GM18870 (cell line): ENCODE measurements at regions not wholly inside any gene's neighbourhood (a gene's known extent, or its start where the extent isn't known, plus 50 kb on each side); places are given as distances from the start of the nearest gene placed in this dataset.

Experiments used
- ATAC-seq: cut with Tn5 transposase; IDR thresholded peaks from one replicate; pipeline ENCODE4 v1.9.1; 2021; ENCODE audit warnings: moderate library complexity; ENCODE audit not compliant: unreplicated experiment

DNA sequence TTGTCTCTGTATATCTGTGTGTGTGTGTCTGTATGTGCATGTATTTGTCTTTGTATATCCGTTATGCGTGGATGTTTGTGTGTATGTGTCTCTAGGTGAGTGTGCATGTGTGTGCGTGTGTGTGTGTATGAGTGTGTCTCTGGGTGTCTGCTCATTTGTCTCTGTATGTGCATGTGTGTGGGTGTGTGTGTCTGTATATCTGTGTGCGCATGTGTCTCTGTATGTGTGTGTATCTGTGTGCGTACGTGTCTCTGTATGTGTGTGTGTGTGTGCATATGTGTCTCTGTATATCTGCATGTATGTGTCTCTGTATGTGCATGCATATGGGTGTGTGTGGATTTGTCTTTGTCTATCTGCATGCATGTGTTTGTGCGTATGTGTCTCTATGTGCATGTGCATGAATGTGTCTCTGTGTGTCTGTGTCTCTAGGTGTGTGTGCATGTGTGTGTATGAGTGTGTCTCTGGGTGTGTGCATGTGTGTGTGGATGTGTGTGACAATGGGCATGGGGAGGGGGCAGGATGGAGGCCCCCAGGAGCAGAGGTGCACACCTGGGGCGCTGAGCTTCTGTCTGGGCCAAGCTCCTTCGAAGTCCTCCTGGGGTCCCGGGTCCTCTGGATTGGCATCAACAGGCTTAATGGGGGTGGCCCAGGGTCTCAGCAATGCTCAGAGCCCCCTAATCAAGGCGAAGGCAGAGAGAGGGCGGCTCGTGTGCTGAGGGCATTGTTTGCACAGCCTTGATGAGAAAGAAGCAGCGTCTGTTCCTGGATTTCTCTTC lies 373.4 kb upstream of the IRX4 start:
- no peak for ATAC-seq

DNA sequence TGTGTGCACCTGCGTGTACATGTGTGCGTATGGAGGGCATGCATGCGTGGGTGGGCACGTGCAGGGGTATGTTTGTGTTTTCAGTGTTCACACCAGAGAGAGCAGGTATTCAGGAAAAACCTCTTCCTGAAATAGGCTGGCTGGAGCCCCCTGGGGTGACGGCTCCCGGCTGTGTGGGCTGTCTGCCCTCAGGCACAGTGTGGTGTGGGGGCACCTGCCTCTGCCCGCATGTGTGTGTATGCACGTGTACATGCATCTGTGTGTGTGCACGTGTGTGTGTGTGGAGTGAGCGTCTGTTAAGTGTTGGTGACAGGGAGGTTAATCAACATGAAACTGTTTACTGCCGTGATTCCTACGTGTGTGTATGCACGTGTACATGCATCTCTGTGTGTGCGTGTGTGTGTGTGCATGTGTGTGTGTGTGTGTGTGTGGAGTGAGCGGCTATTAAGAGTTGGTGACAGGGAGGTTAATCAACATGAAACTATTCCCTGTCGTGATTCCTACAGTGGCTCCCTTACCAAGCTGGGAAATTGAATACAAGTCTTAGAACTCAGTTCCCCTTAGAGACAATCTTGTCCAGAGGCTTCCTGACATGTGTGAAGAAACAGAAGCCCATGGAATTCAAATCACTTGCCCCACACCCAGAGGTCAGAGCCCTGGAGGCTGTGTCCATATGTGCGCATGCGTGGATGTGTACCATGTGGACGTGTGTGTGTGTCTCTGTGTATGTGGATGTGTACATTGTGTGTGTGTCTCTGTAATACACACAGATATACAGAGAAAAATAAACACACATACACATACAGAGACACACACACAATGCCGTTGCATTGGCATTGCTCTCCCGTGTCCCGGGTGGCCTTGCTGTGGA lies 372.4 kb upstream of the IRX4 start:
- no peak for ATAC-seq

DNA sequence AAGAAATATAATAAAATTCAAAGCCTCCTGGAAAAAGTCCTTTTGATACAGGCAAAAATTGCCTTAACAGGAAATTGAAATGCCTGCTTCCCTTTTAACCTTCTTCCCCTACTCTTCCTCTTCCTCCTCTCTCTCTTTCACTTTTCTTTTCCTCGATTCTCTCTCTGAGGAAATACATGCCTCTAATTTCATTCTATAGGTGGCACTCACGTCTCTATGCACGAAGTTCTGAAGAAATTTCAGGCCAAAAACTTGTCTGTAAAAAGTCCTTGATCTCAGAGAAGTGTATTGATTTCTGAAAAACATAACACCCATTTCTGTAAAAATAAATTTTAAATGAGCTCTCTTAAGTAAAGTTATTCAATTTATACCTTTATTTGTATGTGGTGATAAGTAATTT lies 371.7 kb upstream of the IRX4 start:
- no peak for ATAC-seq

DNA sequence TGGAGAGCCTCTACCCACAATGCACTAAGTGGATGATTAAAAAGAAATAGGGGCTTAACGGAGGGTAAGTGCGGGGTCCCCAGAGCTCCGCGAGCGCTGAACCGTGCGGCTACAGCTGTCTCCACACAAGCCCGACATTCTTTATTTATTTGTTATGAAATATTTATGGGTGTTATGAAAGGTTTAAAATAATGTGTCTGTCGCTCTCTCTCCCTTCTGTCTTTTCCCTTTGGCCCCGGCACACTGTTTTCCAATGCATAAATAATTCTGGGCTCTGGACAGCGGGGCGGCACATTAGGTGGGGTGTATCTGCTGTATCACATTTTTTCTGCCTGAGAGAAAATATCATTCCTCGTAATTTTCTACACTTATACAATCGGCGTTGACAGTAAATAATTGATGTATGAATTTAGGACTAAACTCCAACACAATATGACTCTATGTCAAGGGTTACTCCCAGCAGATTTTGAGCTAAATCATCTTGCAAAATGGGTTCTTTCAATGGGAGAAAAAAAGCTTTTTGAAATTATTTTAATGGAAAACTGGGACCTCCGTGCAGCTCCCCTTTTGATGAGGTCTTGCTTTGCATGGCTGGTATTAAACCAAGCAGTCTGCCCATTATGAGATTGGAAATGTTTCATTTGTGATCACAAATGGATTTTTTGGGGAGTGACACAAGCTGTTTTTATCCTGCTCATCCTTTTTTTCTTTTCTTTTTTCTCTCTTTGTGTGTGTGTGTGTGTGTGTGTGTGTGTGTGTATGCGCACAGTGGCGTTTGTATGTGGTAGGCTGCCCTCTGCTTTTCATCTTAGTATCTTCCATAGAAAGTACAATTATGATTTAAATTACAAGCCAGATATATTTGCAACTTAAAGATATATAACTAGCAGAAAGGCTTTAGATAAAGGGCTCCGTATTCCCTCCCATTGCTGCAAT lies 370.6 kb upstream of the IRX4 start:
- ATAC-seq, result no peak

DNA sequence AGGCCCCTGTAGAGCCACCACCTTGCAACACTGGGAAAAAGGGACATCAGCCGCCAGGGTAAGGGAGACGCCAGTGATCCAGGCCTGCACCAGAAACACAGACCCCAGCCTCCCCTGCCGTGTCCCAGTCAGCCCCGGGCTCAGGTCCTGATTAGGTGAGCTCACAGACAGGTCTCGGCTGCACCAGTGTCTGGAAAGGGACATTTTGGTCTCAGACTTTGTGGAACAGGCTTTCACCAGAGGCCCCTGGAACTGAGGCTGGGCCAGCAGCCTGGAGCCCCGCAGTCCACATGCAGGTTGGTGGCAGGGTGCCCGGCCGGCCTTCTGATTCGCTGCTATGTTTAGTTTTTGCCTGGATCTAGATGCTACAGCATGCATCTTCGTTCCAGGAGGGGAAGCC lies 369.0 kb upstream of the IRX4 start:
- ATAC-seq, result no peak

DNA sequence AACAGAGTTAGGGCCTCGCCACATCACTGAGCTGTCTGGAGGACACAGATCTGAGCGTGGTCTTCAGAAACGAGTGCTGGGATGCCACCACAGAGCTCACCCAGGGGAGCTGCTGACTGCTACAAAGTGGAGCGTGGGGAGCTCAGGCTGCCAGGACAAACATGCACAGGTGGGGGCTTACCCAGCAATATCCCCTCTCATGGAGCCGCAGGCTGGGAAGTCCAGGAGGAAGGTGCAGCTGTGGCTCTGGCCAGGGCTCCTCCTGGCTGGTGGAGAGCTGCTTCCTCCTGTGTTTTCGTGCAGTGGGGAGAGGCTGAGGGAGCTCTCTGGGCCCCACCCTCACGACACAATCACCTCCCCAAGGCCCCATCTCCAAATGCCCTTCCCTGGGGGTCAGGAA lies 368.6 kb upstream of the IRX4 start:
- no peak for ATAC-seq

DNA sequence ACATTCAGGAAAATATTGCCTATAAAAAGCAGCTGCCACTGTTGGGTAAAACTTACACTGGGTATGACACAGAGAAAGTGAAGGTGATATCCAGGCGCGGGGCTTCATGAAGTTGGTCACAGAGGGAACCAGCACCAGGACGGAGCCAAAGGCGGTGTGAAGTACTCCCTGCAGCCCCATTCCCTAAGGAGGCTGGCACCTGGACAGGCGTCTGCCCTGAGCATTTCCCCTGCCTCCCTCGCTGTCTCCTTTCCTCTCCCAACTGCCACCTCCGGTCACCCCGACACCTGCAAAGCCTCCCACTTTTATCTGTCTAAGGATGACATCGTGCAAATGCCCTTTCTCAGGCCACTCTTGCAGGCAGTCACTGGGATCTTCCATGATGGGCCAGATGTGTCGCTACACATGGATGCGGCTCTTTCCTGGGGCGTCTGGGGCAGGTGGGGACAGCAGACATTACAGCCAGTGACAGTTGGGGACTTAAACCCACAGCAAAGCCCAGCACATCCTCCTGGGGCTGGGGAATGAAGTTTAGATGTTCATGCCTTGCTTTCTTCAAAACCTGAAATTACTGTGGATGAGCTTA lies 367.7 kb upstream of the IRX4 start:
- no peak for ATAC-seq

DNA sequence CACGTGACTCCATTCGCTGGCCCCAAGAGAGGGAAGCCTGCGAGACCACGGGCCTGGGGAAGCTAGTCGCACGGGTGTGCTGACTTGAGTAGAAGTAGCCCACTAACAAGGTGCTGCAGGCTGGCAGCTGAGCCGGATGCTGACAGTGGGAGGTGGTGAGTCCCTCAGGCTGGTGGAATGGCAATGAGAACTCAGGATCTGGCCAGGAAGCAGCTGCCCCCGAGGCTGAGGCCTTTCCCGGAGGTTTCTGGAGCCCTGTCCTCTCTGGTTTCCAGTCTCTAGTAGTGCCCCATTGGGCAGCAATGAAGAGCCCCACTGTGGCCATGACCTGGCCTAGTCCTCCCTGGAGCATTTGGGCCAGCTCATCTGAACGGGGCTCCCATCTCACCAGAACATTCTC lies 366.7 kb upstream of the IRX4 start:
- ATAC-seq, result no peak

DNA sequence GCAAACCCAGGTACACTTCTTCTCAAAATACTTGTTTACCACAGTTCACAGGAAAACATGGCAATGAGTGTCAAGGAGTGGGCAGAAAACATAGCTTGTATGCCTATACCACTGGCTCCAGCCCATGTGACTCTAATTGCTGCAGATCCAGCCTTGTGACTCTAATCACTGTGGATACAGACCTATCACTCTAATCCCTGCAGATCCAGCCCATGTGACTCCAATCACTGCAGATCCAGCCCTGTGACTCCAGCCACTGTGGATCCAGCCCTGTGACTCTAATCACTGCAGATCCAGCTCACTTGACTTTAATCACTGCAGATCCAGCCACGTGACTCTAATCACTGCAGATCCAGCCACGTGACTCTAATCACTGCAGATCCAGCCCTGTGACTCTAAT lies 366.3 kb upstream of the IRX4 start:
- ATAC-seq, result no peak

DNA sequence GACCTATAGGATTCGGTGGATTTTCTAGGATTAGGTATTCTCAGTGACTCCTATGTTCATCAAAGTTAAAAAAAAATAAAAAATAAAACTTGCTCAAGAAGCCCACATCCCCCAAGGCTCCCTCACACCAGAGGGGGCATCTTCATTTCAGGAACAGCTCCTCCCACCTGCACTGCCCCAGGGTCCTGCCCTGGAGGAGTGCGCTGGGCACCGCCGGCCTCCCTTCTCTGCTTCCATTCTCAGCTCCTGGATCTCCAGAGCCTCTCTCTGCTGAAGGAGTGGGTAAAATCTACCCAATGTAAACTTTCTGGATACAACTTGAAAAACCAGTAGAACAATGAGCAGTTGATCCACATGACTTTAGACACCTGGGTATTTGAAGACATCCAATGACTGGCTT lies 359.8 kb upstream of the IRX4 start:
- ATAC-seq, result no peak

DNA sequence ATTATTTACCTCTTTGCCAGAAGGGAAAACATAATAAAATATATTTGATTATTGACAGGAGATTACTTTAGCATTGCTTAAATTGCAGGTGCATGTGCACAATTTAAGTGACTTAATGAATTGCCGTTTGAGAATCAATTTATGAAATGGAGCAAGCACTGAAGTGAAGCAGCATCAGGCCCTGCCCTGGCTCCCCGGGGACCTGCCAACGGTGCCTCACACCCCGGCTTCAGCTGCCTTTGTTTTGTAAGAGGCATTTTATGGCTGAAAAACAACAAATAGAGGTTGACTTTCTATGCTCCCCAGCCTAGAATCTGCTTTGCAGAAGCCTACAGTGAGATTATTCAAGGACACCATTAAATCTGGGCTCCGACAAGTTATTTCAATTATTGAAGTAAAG lies 359.1 kb upstream of the IRX4 start:
- ATAC-seq, result no peak

DNA sequence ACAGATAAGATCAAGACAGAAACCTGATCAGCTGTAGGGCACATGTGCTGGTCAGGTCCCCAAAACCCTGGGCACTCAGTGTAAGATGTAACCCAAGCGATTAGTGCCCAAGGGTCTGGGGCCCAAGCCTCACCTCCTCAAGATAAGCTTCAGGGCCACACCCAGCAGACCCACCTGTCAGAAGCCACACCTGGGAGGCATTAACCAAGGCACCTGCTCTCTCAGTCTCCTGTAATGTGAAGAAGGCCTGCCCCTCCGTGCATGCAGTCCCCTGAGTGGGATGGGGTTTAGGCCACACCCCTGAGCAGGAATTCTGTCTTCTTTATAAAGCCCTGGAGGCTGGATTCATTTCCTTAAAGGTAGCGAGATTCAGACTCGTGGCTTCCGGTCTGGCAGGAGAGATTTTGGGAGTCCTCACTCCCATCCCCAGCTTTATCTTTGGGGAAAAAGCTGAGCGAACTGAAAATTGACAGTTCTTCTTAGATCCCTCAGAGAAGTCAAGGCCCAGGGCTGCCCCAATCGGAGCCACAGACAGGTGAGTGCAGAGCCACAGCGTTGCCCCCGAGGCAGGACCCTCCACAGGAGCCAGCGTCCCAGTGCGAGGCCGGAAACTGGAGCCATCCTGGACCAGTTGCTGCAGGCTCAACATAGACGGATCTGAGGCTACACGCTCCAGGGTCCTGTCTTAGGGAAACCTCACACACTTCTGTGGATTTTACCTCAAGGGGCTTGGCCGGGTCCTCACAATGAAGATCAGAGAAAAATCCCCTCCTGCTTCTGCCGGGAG lies 357.6 kb upstream of the IRX4 start:
- no peak for ATAC-seq

DNA sequence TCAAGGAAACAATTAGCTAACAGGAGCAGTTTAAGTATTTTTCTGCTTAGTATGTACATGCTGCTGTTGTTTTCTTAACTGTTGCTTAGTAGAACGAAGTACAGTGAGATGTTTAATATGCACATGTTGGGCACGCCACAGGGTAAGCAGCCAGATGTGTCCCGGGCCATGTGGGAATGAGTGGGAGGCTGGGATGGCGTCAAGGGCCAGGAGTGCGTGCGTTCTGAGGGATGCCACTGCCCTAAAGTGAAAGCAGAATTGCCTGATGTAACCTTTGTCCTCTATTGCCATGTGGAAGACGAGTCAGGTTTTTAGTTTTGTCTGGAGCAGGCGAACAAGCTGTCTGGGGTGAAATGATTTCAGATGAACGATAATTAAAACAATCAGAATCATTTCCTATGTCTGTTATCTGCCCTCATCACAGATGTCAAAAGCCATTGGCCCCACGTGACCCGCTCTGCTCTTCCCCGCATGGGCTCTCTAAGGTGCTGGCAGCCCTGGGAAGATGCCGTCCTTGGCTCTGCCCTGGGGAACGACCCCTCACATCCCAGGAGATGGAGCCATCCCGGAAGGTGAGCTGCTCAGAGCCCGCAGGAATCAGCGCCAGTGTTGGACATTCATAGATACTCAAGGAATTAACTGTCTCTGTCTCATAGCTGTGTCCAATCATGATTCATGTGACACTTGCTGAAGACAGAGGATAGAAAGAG lies 356.6 kb upstream of the IRX4 start:
- no peak for ATAC-seq

DNA sequence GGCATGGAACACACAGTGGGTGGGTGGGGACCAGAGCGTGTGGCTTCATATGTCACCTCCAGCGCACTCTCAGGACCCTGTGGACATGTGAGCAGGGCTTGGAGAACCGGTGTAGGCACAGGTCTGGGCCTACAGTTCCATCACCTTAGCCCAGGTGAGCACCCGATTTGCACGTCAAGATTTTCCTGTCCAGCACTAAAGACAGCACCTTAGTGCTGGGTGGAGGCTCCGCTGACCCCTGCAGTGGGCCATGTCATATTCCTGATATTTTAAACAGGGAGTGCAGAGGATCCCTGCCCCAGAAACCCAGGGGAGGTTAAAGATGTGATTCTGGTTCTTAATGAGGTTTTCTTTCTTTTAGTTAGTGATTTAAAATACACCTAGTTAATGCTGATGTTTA lies 356.0 kb upstream of the IRX4 start:
- no peak for ATAC-seq

DNA sequence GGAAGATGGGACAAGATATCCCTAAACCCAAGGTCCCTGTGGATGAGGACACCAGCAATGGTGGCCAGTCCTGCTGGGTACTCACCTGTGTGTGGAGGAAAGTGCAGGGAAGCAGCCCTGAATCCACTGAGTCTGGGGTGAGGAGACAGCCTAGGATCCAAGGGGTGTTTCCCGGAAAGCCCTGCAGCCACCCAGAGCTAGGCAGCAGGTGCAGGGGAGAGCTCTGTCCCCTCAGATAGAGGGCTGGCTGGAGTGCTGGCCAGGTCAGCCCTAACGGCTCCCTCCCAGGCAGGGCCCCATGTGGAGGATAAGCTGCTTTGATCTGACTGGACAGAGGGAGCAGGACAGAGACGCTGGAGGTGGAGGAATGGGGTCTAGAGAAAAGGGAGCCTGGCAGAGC lies 344.7 kb upstream of the IRX4 start:
- no peak for ATAC-seq

DNA sequence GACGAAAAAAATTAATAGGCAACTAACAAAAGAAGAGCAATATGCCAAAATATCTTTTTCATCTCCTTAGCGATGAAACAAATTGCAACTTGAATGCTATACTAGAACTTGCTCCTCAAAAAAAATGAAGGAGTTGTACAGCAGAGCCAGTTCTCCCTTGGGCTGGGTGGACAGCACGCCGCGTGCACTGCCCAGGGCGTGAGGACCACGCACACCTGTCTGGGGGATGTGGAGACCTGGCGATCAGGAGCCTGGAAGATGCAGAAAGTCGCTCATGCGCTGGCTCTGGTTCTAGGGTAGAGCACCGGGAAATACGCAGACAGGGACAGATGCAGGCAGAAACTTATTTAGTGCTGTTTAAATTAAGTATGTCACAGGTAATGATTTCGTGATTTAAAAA lies 342.0 kb upstream of the IRX4 start:
- ATAC-seq, result no peak

DNA sequence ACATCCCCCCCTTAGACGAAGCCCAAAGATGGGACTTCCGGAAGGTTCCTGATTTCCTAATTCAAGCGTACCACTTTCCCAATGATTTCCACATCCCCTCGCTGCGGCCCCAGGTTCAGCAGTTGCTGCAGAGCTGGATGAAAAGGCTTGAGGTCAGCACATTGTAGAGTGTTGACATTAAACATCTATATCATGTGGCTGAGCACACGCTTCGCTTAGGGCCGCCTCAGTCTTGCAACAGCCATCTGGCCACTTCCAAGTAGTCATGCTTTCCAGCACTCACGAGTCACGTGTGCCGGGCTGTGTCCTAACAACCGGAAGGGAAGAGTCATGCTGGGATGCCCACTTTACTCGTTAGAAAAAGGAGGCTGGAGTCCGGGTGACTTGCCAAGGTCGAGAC lies 340.6 kb upstream of the IRX4 start:
- ATAC-seq, result no peak

DNA sequence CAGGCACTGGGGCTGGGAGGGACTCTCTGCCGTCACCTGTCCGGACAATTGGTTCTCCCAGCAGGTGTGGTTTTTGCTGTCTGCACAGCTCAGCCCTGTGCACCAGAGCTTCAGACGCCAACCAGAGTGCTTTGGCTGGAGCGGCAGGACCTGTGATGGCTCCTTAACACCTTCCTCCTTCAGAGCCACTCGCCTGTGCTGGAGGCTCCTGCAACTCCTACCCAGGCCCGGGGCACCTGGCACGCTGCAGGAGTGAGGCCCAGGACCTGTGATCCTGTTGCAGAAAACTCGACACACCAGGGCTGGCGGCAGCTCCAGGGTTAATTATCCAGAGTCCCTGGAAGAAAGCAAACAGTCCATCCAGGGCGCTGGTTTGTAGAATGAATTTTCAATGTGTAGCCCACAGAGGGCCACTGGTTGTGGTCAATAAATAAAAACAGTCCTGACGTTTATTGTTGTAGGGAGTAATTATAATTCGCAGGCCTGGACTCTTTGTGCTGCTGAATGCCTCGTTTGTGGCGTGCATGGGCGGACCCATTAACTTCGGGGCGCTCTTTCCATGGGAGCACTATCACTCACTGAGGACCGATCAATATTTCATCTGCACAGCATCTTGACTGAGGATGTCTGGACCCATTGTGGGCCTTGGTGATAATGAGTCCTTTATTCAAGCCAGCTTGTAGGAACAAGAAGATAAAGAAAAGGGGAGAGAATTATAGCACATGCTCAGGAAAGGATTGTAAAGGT lies 339.7 kb upstream of the IRX4 start:
- ATAC-seq, result no peak

DNA sequence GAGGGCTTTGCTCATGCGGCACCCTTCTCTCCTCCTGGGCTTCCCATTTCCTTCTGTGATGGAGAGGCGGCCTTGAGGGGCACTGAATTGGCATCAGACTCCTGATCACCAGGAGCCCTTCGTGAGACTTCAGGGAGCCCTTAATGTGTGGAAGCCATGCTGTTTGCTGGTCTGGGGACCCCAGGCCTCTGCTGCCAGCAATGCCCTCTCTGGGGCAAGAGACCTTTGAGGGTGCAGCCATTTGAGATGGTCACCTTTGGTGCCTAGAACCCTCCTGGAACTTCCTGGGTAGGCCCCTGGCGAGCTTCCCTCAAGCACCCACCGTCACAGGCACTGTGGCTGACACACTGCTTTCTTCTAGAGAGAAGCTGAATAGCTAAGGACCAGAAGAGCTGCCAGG lies 338.7 kb upstream of the IRX4 start:
- no peak for ATAC-seq
